ENCODE measurements at regions not wholly inside any gene's neighbourhood (a gene's known extent, or its start where the extent isn't known, plus 50 kb on each side); places are given as distances from the start of the nearest gene placed in this dataset.

DNA sequence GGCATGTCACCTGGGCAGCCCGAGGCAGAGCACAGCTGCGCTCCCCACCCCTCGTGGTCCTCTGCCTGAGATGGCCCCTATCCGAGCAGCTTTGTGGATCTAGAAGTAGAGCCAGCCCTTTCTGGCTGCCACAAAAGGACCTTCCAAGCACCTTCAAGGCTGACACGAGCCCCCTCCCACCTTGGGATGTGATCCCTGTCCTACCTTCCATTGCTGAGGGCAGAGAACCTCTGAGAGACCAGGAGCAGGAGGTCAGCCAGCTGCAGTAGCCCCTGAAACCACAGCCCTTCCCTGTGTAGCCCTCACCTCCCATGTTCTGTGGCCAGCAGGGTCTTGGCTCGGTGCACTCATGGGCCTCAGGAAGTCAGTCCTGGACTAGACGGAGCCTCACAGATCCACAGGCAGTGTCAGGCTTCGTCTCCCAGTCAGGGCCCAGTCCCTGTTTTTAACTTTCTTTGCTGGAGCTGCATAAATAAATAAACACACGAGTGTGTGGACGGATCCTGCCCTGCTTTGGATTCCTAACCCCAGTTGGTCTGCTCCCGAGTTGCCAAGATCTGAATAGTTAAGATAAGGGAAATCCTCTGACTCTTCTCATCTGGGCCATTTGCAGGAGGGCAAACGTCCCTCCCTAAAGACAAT, 507.7 kb downstream of the PREX1 start:
- peak in 1 of 2 donors; percentile 91 for DNase-seq (ENCODE audit: extremely low spot score in 2 of 2)
- no peaks in the 10 kb centered on the region for H3K9me3 ChIP-seq
- no peaks in the 10 kb centered on the region for H3K36me3 ChIP-seq
- H3K4me3 ChIP-seq: no peak overlapping the region
- TF ChIP-seq, protein P1, sequence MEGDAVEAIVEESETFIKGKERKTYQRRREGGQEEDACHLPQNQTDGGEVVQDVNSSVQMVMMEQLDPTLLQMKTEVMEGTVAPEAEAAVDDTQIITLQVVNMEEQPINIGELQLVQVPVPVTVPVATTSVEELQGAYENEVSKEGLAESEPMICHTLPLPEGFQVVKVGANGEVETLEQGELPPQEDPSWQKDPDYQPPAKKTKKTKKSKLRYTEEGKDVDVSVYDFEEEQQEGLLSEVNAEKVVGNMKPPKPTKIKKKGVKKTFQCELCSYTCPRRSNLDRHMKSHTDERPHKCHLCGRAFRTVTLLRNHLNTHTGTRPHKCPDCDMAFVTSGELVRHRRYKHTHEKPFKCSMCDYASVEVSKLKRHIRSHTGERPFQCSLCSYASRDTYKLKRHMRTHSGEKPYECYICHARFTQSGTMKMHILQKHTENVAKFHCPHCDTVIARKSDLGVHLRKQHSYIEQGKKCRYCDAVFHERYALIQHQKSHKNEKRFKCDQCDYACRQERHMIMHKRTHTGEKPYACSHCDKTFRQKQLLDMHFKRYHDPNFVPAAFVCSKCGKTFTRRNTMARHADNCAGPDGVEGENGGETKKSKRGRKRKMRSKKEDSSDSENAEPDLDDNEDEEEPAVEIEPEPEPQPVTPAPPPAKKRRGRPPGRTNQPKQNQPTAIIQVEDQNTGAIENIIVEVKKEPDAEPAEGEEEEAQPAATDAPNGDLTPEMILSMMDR (IDR thresholded peaks at IDR 0.05): no peak
- intact Hi-C loops (cut with DNase I): no loop called here
- no peaks in the 10 kb centered on the region for H3K27me3 ChIP-seq
- no peak overlapping the region for H3K27ac ChIP-seq
- no peaks in the 10 kb centered on the region for H3K4me1 ChIP-seq

DNA sequence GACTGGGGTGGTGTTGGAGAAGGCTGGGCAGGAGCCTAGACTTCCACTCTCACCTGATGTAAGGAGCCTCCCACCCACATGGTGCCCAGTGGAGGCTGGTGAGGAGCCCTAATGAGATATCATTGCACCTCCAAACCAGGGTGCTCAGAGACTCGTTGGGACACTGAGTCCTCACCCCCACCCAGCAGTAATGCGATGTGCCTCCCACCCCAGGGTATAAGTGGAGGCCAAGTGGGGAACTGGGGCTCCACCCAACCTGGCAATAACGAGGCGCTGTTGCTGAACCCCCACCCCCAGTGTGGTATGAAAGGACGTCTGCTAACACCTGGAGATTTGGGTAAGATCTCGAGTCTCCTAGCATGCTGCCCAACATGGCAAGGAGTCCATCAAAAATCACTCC, 510.2 kb downstream of the PREX1 start:
- H3K36me3 ChIP-seq: no peaks in the 10 kb centered on the region
- TF ChIP-seq POLR2A (IDR thresholded peaks at IDR 0.05) (no peak), POLR2AphosphoS5 (IDR thresholded peaks at IDR 0.05; ENCODE audit: insufficient read depth in 1 of 2, low read depth in 1 of 2) (no peak)
- TF ChIP-seq, protein P1 (IDR thresholded peaks at IDR 0.05): no peak
- no peak overlapping the region for H3K27ac ChIP-seq
- H3K4me1 ChIP-seq: no peaks in the 10 kb centered on the region
- no peaks in the 10 kb centered on the region for H3K27me3 ChIP-seq
- no peak overlapping the region for H3K4me3 ChIP-seq
- no peak for DNase-seq (ENCODE audit: extremely low spot score in 2 of 2)
- no peaks in the 10 kb centered on the region for H3K9me3 ChIP-seq
- intact Hi-C loops (cut with DNase I): no loop called here

DNA sequence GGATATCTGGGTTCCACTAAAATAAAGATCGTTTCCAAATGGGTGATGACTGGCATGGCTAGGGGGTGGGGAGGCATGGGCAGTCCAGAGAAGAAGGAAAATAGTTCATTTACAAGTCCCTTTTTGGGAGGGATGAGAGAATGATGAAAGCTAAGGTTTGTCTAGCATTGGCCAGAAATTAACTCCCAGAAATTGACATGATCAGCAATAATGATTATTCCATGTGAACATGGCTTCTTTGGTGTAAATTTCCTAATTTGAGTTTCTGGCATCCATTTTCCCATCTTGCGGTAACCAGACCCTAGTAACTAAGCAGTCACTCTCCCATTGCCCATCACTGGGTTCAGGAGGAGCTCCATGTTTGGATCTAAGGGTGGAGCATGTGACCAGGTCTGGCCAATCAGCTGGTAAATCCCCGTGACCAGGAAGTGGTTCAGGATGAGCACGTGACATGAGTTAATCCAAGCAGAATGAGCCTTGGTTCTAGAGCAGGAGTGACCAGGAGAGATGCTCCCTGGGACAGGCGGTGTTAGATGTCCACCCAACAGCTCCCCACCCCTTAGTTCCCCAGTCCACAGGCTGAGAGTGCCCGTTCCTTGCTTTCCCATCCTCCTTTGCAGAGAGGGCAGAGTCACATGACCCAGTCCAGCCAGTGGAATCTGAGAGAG, 512.7 kb downstream of the PREX1 start:
- Histone ChIP-seq H3K27me3 (no peaks in the 10 kb centered on the region), H3K4me1 (no peaks in the 10 kb centered on the region), H3K36me3 (no peaks in the 10 kb centered on the region), H3K9me3 (no peaks in the 10 kb centered on the region), H3K4me3 (no peak overlapping the region), H3K27ac (no peak overlapping the region)
- intact Hi-C loops (cut with DNase I): no loop called here
- DNase-seq (ENCODE audit: extremely low spot score in 2 of 2): peak in 1 of 2 donors; percentile 64
- TF ChIP-seq, protein P1 (IDR thresholded peaks at IDR 0.05): no peak

DNA sequence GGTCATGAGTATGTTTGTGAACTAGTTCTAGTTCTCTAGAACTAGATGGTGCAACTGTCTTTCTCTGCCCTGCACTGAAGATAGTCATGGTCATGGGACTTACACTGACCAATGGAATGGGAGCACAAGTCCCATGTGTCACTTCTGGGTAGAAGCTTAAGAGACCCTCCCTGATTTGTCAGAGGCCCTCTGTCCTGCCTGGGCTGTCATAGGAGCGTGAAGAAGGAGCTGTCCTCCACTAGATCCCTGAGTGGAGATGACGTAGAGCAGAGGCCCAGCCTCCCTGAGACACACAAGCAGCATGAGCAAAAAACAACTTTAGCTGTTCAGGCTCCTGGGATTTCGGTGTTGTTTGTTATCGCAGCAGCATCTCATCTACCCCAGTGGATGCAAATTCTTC, 514.5 kb downstream of the PREX1 start:
- no peaks in the 10 kb centered on the region for H3K27me3 ChIP-seq

DNA sequence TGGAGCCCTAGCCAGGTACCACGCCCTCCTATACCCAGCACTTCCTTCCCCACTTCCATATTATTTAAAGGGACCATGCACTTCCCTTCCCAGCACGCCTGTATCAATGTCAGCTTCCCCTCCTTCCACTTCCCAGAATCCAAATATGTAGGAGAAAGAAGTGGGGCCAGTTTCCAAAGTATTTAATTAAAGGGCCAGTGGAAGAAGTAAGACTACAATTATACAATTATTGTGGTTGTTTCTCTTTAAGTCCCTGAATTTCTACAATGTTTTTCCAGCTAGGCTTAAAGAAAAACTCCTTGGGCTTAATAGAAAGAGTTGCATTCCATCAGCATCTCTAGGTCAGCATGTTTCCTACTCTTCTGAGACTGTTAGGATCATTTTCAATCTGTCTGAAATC, 515.8 kb downstream of the PREX1 start:
- intact Hi-C loops (cut with DNase I): no loop called here
- no peak for TF ChIP-seq POLR2AphosphoS5 (IDR thresholded peaks at IDR 0.05; ENCODE audit: insufficient read depth in 1 of 2, low read depth in 1 of 2)
- TF ChIP-seq, protein P1 (IDR thresholded peaks at IDR 0.05): no peak
- no peak for TF ChIP-seq POLR2A (IDR thresholded peaks at IDR 0.05)
- H3K36me3 ChIP-seq: no peaks in the 10 kb centered on the region

More for the DNA sequence above, 514.5 kb downstream of the PREX1 start:
- Histone ChIP-seq H3K4me3 (no peak overlapping the region), H3K9me3 (no peaks in the 10 kb centered on the region), H3K27ac (no peak overlapping the region), H3K36me3 (no peaks in the 10 kb centered on the region), H3K4me1 (peaks cover 4% of the 10 kb centered on the region)
- intact Hi-C loops (cut with DNase I): no loop called here
- TF ChIP-seq POLR2AphosphoS5 (IDR thresholded peaks at IDR 0.05; ENCODE audit: insufficient read depth in 1 of 2, low read depth in 1 of 2) (no peak), POLR2A (IDR thresholded peaks at IDR 0.05) (no peak)
- TF ChIP-seq, protein P1 (IDR thresholded peaks at IDR 0.05): no peak
- DNase-seq (ENCODE audit: extremely low spot score in 2 of 2): peak in 1 of 2 donors; percentile 62

More for the DNA sequence above, 515.8 kb downstream of the PREX1 start:
- H3K4me3 ChIP-seq: no peak overlapping the region
- H3K9me3 ChIP-seq: no peaks in the 10 kb centered on the region
- H3K27ac ChIP-seq: no peak overlapping the region
- H3K27me3 ChIP-seq: no peaks in the 10 kb centered on the region
- H3K4me1 ChIP-seq: peaks cover 4% of the 10 kb centered on the region
- no peak for DNase-seq (ENCODE audit: extremely low spot score in 2 of 2)
